GOT3 (cell line): ENCODE measurements at regions not wholly inside any gene's neighbourhood (a gene's known extent, or its start where the extent isn't known, plus 50 kb on each side); places are given as distances from the start of the nearest gene placed in this dataset.

Experiments
- DNase-seq: peaks from one replicate; lab custom pipeline; 2025; ENCODE audit warnings: mixed read lengths; lab: John Stamatoyannopoulos, UW

GRCh38 chr2:22238967-22239366, 1115.2 kb downstream of the TDRD15 start:
- no peak for DNase-seq

GRCh38 chr2:22247466-22247865, 1123.7 kb downstream of the TDRD15 start:
- no peak for DNase-seq

GRCh38 chr2:22248851-22249250, 1125.1 kb downstream of the TDRD15 start:
- DNase-seq, result no peak

- no peak for DNase-seq
Measured at GRCh38 chr2:22253171-22253570, 1129.4 kb downstream of the TDRD15 start.

GRCh38 chr2:22261165-22261564, 1123.8 kb upstream of the KLHL29 start:
- DNase-seq, result no peak

- DNase-seq, result no peak
Measured at GRCh38 chr2:22270341-22270740, 1114.6 kb upstream of the KLHL29 start.

GRCh38 chr2:22273853-22274252, 1111.1 kb upstream of the KLHL29 start:
- DNase-seq, result no peak

GRCh38 chr2:22274661-22275060, 1110.3 kb upstream of the KLHL29 start:
- no peak for DNase-seq

GRCh38 chr2:22276696-22277095, 1108.3 kb upstream of the KLHL29 start:
- DNase-seq, result no peak

GRCh38 chr2:22279541-22279940, 1105.4 kb upstream of the KLHL29 start:
- no peak for DNase-seq

GRCh38 chr2:22281033-22281432, 1103.9 kb upstream of the KLHL29 start:
- no peak for DNase-seq

GRCh38 chr2:22282220-22282619, 1102.8 kb upstream of the KLHL29 start:
- no peak for DNase-seq

GRCh38 chr2:22282916-22283315, 1102.1 kb upstream of the KLHL29 start:
- DNase-seq, result no peak

GRCh38 chr2:22283436-22283835, 1101.5 kb upstream of the KLHL29 start:
- no peak for DNase-seq

GRCh38 chr2:22290302-22290701, 1094.7 kb upstream of the KLHL29 start:
- DNase-seq, result no peak

- DNase-seq, result no peak
Measured at GRCh38 chr2:22290909-22291473, 1094.0 kb upstream of the KLHL29 start.

- DNase-seq, result no peak
Measured at GRCh38 chr2:22301228-22301627, 1083.8 kb upstream of the KLHL29 start.

GRCh38 chr2:22326250-22326649, 1058.7 kb upstream of the KLHL29 start:
- DNase-seq, result no peak

GRCh38 chr2:22329211-22330154, 1055.5 kb upstream of the KLHL29 start:
- DNase-seq, result no peak

GRCh38 chr2:22336414-22336813, 1048.6 kb upstream of the KLHL29 start:
- DNase-seq, result no peak

GRCh38 chr2:22340716-22341115, 1044.3 kb upstream of the KLHL29 start:
- no peak for DNase-seq

- DNase-seq, result no peak
Measured at GRCh38 chr2:22347306-22347705, 1037.7 kb upstream of the KLHL29 start.

- DNase-seq, result no peak
Measured at GRCh38 chr2:22350621-22351020, 1034.4 kb upstream of the KLHL29 start.
